GM12865 (cell line): ENCODE measurements at regions not wholly inside any gene's neighbourhood (a gene's known extent, or its start where the extent isn't known, plus 50 kb on each side); places are given as distances from the start of the nearest gene placed in this dataset.

Experiments
- DNase-seq: peaks from one replicate; pipeline ENCODE4 v3.0.0; 2010; ENCODE audit warnings: low read depth
- H3K4me3 ChIP-seq: 2 replicates; pipeline ENCODE4 v1.5.1; 2011; ENCODE audit warnings: mild to moderate bottlenecking, low read depth, low read length, control low read depth
- CTCF ChIP-seq: IDR thresholded peaks from 2 replicates; pipeline ENCODE4 v1.5.1; 2011; ENCODE audit warnings: low read length, control low read depth, low read depth, inconsistent platforms; ENCODE audit not compliant: insufficient read depth; ENCODE audit errors: missing control alignments

GRCh38 chr9:115249488-115249887 lies 131.5 kb upstream of the TNC start:
- DNase-seq, result no peak
- H3K4me3 ChIP-seq, result no peak overlapping the region
- no peak for TF ChIP-seq CTCF

- no peak for DNase-seq
- no peak for TF ChIP-seq CTCF
- no peak overlapping the region for H3K4me3 ChIP-seq
Measured at GRCh38 chr9:115250621-115251032, 132.7 kb upstream of the TNC start.

- no peak for TF ChIP-seq CTCF
- DNase-seq, result no peak
- no peak overlapping the region for H3K4me3 ChIP-seq
Measured at GRCh38 chr9:115254287-115255180, 136.6 kb upstream of the TNC start.

DNA sequence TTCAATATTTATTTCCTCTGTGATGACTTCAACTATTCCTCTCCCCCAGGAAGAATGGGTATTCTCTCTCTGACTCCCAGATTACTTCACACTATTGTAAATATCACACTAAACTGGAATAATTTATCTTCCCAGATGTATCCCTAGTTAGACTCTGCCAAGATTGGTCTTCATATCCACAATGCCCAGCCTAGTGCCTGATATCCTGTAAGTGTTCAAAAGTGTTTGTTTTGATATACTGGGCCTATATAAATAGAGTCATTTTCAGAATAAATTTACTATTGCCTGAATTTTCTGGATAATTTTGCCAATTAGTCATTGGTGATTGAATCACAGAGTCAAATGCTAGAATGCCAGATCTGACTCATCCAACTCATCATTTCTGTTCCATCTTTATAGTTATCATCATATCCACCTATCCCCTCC lies 143.7 kb upstream of the TNC start:
- TF ChIP-seq CTCF, result no peak
- H3K4me3 ChIP-seq, result no peak overlapping the region
- DNase-seq, result no peak

GRCh38 chr9:115262477-115262876 lies 144.5 kb upstream of the TNC start:
- TF ChIP-seq CTCF, result no peak
- no peak overlapping the region for H3K4me3 ChIP-seq
- peak; percentile 3 for DNase-seq

DNA sequence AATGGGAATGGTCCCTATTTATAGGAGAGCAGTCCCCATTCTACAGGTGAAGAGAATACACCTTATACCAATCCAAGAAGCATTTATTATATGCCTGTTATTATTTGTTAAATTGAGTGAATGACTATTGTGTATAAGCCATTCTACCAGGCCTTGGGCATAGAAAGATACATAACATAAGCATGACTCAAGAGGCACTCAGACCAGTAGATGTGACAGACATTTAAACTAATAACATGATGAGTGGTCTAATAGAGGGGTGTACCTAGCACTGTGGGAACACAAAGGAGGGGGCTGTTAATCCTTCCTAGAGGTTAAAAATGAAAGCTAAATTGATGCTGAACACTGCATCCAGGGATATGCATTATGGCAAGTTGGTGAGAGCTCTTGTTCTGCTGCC lies 145.0 kb upstream of the TNC start:
- no peak for DNase-seq
- H3K4me3 ChIP-seq, result no peak overlapping the region
- no peak for TF ChIP-seq CTCF

GRCh38 chr9:115263371-115264075 lies 145.6 kb upstream of the TNC start:
- no peak for TF ChIP-seq CTCF
- no peak overlapping the region for H3K4me3 ChIP-seq
- no peak for DNase-seq
